ENCODE measurements at regions not wholly inside any gene's neighbourhood (a gene's known extent, or its start where the extent isn't known, plus 50 kb on each side); places are given as distances from the start of the nearest gene placed in this dataset.
"Not testable (repeated sequence)": the region's sequence is repeated elsewhere in the genome, so short reads cannot be mapped to it uniquely, and the experiment has no call there.

DNA sequence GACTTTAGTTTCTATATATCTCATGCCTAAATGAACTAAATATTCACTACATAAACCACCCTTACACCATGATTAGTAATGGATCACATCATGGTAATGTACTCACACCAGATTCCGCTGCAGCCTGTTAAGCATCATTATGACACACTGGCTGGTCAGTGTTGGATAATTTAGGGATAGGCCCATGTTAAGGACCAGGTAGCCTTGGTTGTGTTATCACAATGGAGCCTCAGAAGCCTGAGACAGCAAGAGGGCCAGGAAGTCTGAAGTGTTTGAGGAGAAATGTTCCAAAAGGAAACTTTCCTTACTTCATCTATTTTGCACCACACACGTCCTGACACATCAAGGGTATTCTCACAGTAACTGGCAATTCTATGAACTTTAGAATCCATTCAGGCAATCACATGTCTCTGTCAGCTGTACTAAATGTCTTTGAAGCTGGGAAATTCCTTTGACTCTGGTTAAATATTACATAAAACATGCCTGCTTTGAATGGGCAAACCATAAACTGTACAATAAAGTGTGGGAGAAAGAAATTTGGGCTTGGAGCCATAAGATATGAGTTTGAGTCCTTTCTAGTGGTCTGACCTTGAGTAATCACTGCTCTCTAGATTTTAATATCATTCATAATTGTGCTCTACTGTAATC, 105.3 kb upstream of the DPT start:
- H3K36me3 ChIP-seq: no peaks in the 10 kb centered on the region
- no peaks in the 10 kb centered on the region for H3K9me3 ChIP-seq
- intact Hi-C loops (cut with DNase I; ENCODE audit: low total_unique reads) (no loop called here), in situ Hi-C loops (cut with MboI; ENCODE audit: low pct_ligation_motif_present in 1 of 4, low pct_unique_long_range_greater_than_20kb in 1 of 4, low sequenced_read_pairs in 3 of 4) (no loop called here)
- H3K27me3 ChIP-seq: no peaks in the 10 kb centered on the region
- WGBS, 2 donors (ENCODE audit: low coverage in 1 of 2): 57 to 88% methylated on average over 1 to 2 of the region's 2 CpGs
- H3K4me1 ChIP-seq: peaks cover 9 to 38% (median 17%) of the 10 kb centered on the region in 4 donors
- TF ChIP-seq EP300 (IDR thresholded peaks at IDR 0.05; ENCODE audit: low read depth) (no peak), POLR2AphosphoS5 (IDR thresholded peaks at IDR 0.05) (peak in 2 of 3 donors; percentile 32 to 71), POLR2A (IDR thresholded peaks at IDR 0.05) (no peak)
- TF ChIP-seq, protein P1, sequence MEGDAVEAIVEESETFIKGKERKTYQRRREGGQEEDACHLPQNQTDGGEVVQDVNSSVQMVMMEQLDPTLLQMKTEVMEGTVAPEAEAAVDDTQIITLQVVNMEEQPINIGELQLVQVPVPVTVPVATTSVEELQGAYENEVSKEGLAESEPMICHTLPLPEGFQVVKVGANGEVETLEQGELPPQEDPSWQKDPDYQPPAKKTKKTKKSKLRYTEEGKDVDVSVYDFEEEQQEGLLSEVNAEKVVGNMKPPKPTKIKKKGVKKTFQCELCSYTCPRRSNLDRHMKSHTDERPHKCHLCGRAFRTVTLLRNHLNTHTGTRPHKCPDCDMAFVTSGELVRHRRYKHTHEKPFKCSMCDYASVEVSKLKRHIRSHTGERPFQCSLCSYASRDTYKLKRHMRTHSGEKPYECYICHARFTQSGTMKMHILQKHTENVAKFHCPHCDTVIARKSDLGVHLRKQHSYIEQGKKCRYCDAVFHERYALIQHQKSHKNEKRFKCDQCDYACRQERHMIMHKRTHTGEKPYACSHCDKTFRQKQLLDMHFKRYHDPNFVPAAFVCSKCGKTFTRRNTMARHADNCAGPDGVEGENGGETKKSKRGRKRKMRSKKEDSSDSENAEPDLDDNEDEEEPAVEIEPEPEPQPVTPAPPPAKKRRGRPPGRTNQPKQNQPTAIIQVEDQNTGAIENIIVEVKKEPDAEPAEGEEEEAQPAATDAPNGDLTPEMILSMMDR (IDR thresholded peaks at IDR 0.05): no peak
- H3K4me3 ChIP-seq: no peak overlapping the region
- DNase-seq: no peak
- peak overlapping the region; percentile 56 to 76 (median 70) for H3K27ac ChIP-seq

DNA sequence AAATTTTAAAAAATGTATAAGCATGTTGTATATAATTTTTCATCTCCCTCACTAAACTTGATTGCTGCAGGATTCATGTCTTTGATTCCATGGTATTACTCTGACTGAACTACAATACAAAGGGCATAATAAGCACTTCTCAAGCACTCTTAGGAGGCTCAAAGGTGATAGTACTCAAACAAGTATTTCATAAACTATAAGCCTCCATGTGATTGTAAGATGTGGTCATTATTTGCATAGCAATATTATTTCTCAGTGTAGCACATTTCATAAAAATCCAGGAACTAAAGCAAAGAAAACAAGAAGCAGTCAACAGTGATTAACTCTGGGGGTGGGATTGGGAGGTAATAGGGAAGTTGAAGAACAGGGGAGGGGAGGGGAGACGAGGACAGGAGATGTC, 106.2 kb upstream of the DPT start:
- intact Hi-C loops (cut with DNase I; ENCODE audit: low total_unique reads) (no loop called here), in situ Hi-C loops (cut with MboI; ENCODE audit: low pct_ligation_motif_present in 1 of 4, low pct_unique_long_range_greater_than_20kb in 1 of 4, low sequenced_read_pairs in 3 of 4) (no loop called here)
- TF ChIP-seq POLR2A (IDR thresholded peaks at IDR 0.05): no peak
- TF ChIP-seq, protein P1 (IDR thresholded peaks at IDR 0.05): no peak
- TF ChIP-seq POLR2AphosphoS5 (IDR thresholded peaks at IDR 0.05): no peak
- no peak for TF ChIP-seq EP300 (IDR thresholded peaks at IDR 0.05; ENCODE audit: low read depth)
- Histone ChIP-seq H3K9me3 (no peaks in the 10 kb centered on the region), H3K27ac (no peak overlapping the region), H3K27me3 (no peaks in the 10 kb centered on the region), H3K4me1 (peaks cover 9 to 38% (median 17%) of the 10 kb centered on the region in 4 donors), H3K36me3 (no peaks in the 10 kb centered on the region), H3K4me3 (no peak overlapping the region)
- WGBS, 2 donors (ENCODE audit: low coverage in 1 of 2): 7 to 47% methylated on average over 1 of the region's 1 CpG
- no peak for DNase-seq

DNA sequence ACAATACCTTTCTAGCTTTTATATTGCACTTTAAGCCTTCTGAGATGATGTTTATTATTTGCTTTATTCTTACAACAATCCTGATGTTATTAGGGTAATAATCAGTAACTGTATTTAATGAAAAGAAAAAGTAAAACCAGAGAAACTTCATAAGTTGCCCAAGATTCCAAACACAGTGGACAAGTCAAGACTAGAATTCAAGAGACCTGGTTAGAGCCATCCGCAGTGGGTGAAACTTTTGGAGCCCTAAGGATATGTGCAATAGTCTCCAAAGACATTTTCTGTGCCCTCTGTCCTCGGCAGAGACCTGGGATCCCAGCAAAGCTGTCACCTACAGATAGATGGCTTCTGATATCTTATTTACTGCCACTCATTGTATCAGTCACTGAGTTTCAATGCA, 106.8 kb upstream of the DPT start:
- peaks cover 9 to 36% (median 17%) of the 10 kb centered on the region in 4 donors for H3K4me1 ChIP-seq
- intact Hi-C loops (cut with DNase I; ENCODE audit: low total_unique reads): no loop called here
- H3K27me3 ChIP-seq: no peaks in the 10 kb centered on the region
- no peaks in the 10 kb centered on the region for H3K9me3 ChIP-seq
- H3K36me3 ChIP-seq: no peaks in the 10 kb centered on the region
- 91 to 100% methylated on average over 1 to 2 of the region's 2 CpGs for WGBS, 2 donors (ENCODE audit: low coverage in 1 of 2)
- no peak overlapping the region for H3K27ac ChIP-seq
- no peak for TF ChIP-seq POLR2A (IDR thresholded peaks at IDR 0.05)
- TF ChIP-seq EP300 (IDR thresholded peaks at IDR 0.05; ENCODE audit: low read depth): no peak
- TF ChIP-seq, protein P1 (IDR thresholded peaks at IDR 0.05): no peak
- TF ChIP-seq POLR2AphosphoS5 (IDR thresholded peaks at IDR 0.05): no peak
- in situ Hi-C loops (cut with MboI; ENCODE audit: low pct_ligation_motif_present in 1 of 4, low pct_unique_long_range_greater_than_20kb in 1 of 4, low sequenced_read_pairs in 3 of 4): no loop called here
- H3K4me3 ChIP-seq: no peak overlapping the region
- no peak for DNase-seq

DNA sequence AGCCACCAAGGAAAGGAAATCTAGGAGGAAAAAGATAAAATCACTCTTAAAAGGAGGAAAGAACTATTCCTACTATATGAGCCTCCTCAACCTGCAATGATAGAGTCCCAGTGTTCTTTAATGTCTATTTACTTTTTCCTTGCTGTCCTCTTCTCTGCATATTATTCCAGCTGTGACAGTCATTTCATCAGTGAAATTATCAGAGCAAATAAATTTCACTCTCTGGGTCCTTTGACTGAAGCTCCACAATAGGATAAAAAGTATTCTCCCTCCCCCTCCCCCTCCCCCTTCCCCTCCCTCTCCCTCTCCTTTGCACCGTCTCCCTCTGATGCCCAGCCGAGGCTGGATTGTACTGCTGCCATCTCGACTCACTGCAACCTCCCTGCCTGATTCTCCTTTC, 107.5 kb upstream of the DPT start:
- Histone ChIP-seq H3K27ac (no peak overlapping the region), H3K27me3 (no peaks in the 10 kb centered on the region), H3K9me3 (no peaks in the 10 kb centered on the region), H3K36me3 (no peaks in the 10 kb centered on the region), H3K4me1 (peaks cover 9 to 34% (median 17%) of the 10 kb centered on the region in 4 donors), H3K4me3 (no peak overlapping the region)
- TF ChIP-seq POLR2AphosphoS5 (IDR thresholded peaks at IDR 0.05) (no peak), EP300 (IDR thresholded peaks at IDR 0.05; ENCODE audit: low read depth) (no peak), POLR2A (IDR thresholded peaks at IDR 0.05) (no peak)
- TF ChIP-seq, protein P1 (IDR thresholded peaks at IDR 0.05): no peak
- WGBS, 2 donors (ENCODE audit: low coverage in 1 of 2): 94 to 100% methylated on average over 3 of the region's 3 CpGs
- DNase-seq: no peak
- in situ Hi-C loops (cut with MboI; ENCODE audit: low pct_ligation_motif_present in 1 of 4, low pct_unique_long_range_greater_than_20kb in 1 of 4, low sequenced_read_pairs in 3 of 4): no loop called here
- intact Hi-C loops (cut with DNase I; ENCODE audit: low total_unique reads): no loop called here

DNA sequence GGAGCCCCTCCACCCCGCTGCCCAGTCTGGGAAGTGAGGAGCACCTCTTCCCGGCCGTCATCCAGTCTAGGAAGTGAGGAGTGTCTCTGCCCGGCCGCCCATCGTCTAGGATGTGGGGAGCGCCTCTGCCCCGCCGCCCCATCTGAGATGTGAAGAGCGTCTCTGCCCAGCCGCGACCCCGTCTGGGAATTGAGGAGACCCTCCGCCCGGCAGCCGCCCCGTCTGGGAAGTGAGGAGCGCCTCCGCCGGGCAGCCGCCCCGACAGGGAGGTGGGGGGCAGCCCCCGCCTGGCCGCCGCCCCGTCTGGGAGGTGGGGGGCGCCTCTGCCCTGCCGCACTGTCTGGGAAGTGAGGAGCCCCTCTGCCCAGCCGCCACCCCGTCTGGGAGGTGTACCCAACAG, 108.2 kb upstream of the DPT start:
- intact Hi-C loops (cut with DNase I; ENCODE audit: low total_unique reads); H3K9me3 ChIP-seq; H3K27me3 ChIP-seq; H3K36me3 ChIP-seq; DNase-seq; in situ Hi-C loops (cut with MboI; ENCODE audit: low pct_ligation_motif_present in 1 of 4, low pct_unique_long_range_greater_than_20kb in 1 of 4, low sequenced_read_pairs in 3 of 4); H3K27ac ChIP-seq; H3K4me3 ChIP-seq: not testable (repeated sequence)
- peaks cover 8 to 28% (median 16%) of the 10 kb centered on the region in 4 donors for H3K4me1 ChIP-seq
- WGBS, 2 donors (ENCODE audit: low coverage in 1 of 2): 92% methylated on average over 26 of the region's 30 CpGs; no CpG with 5 or more reads in 1 of the 2 donors

All from transverse colon (tissue), 4 donors.